ENCODE measurements at regions not wholly inside any gene's neighbourhood (a gene's known extent, or its start where the extent isn't known, plus 50 kb on each side); places are given as distances from the start of the nearest gene placed in this dataset.

GRCh38 chr11:70811915-70812314 is 413.6 kb downstream of the CTTN start:
- no peak overlapping the region for H3K4me3 Mint-ChIP-seq
- intact Hi-C loops (cut with micrococcal nuclease) = no loop called here
- Histone ChIP-seq H3K4me1 (ENCODE audit: control insufficient read depth, insufficient read depth, low read length) (no peaks in the 10 kb centered on the region), H3K27ac (ENCODE audit: low read length) (no peak overlapping the region), H3K4me3 (ENCODE audit: low read length) (no peak overlapping the region), H3K27me3 (ENCODE audit: control insufficient read depth, insufficient read depth, low read length) (no peaks in the 10 kb centered on the region), H3K36me3 (ENCODE audit: control insufficient read depth, insufficient read depth, low read length) (no peaks in the 10 kb centered on the region), H3K9me3 (ENCODE audit: control insufficient read depth, insufficient read depth, low read length) (no peaks in the 10 kb centered on the region)
- DNase-seq (no peak), ATAC-seq (no peak)
- peaks cover 0 to 4% of the 10 kb centered on the region in 2 donors for H3K27me3 Mint-ChIP-seq (ENCODE audit: low read depth in 2 of 2)
- no peaks in the 10 kb centered on the region for H3K9me3 Mint-ChIP-seq
- no peak overlapping the region for H3K27ac Mint-ChIP-seq
- no peaks in the 10 kb centered on the region for H3K4me1 Mint-ChIP-seq
- no peak for TF ChIP-seq CTCF (IDR thresholded peaks at IDR 0.05)
- H3K36me3 Mint-ChIP-seq = no peaks in the 10 kb centered on the region
- WGBS (ENCODE audit: insufficient coverage) = 82% methylated on average over 4 of the region's 4 CpGs

- WGBS (ENCODE audit: insufficient coverage) = 81% methylated on average over 4 of the region's 4 CpGs
- intact Hi-C loops (cut with micrococcal nuclease) = no loop called here
Observed at GRCh38 chr11:70812472-70812871, 414.1 kb downstream of the CTTN start.

GRCh38 chr11:70813651-70814050 is 415.3 kb downstream of the CTTN start:
- DNase-seq = no peak

More at GRCh38 chr11:70812472-70812871, 414.1 kb downstream of the CTTN start:
- Histone ChIP-seq H3K4me1 (ENCODE audit: control insufficient read depth, insufficient read depth, low read length) (no peaks in the 10 kb centered on the region), H3K27ac (ENCODE audit: low read length) (no peak overlapping the region), H3K9me3 (ENCODE audit: control insufficient read depth, insufficient read depth, low read length) (no peaks in the 10 kb centered on the region), H3K27me3 (ENCODE audit: control insufficient read depth, insufficient read depth, low read length) (no peaks in the 10 kb centered on the region), H3K36me3 (ENCODE audit: control insufficient read depth, insufficient read depth, low read length) (no peaks in the 10 kb centered on the region), H3K4me3 (ENCODE audit: low read length) (no peak overlapping the region)
- Mint-ChIP-seq H3K9me3 (no peaks in the 10 kb centered on the region), H3K27ac (no peak overlapping the region), H3K36me3 (no peaks in the 10 kb centered on the region), H3K4me3 (no peak overlapping the region), H3K27me3 (ENCODE audit: low read depth in 2 of 2) (peaks cover 0 to 4% of the 10 kb centered on the region in 2 donors), H3K4me1 (no peaks in the 10 kb centered on the region)
- TF ChIP-seq CTCF (IDR thresholded peaks at IDR 0.05) = no peak
- DNase-seq = no peak
- ATAC-seq = no peak

More at GRCh38 chr11:70813651-70814050, 415.3 kb downstream of the CTTN start:
- 92% methylated on average over 11 of the region's 11 CpGs for WGBS (ENCODE audit: insufficient coverage)
- no peaks in the 10 kb centered on the region for H3K27me3 ChIP-seq (ENCODE audit: control insufficient read depth, insufficient read depth, low read length)
- H3K4me3 Mint-ChIP-seq = no peak overlapping the region
- H3K27ac ChIP-seq (ENCODE audit: low read length) = no peak overlapping the region
- H3K4me3 ChIP-seq (ENCODE audit: low read length) = no peak overlapping the region
- H3K36me3 Mint-ChIP-seq = no peaks in the 10 kb centered on the region
- no peaks in the 10 kb centered on the region for H3K36me3 ChIP-seq (ENCODE audit: control insufficient read depth, insufficient read depth, low read length)
- no peak for ATAC-seq
- no peaks in the 10 kb centered on the region for H3K4me1 Mint-ChIP-seq
- TF ChIP-seq CTCF (IDR thresholded peaks at IDR 0.05) = no peak
- H3K9me3 Mint-ChIP-seq = no peaks in the 10 kb centered on the region
- H3K27me3 Mint-ChIP-seq (ENCODE audit: low read depth in 2 of 2) = peaks cover 0 to 4% of the 10 kb centered on the region in 2 donors
- H3K27ac Mint-ChIP-seq = no peak overlapping the region
- intact Hi-C loops (cut with micrococcal nuclease) = no loop called here
- H3K4me1 ChIP-seq (ENCODE audit: control insufficient read depth, insufficient read depth, low read length) = no peaks in the 10 kb centered on the region
- H3K9me3 ChIP-seq (ENCODE audit: control insufficient read depth, insufficient read depth, low read length) = no peaks in the 10 kb centered on the region
